Thyroid gland (tissue), 4 donors: ENCODE measurements at regions not wholly inside any gene's neighbourhood (a gene's known extent, or its start where the extent isn't known, plus 50 kb on each side); places are given as distances from the start of the nearest gene placed in this dataset.

Experiments used
- DNase-seq, 2 donors: peaks; one replicate each; pipeline ENCODE4 v3.0.0-alpha.2; 2019
- H3K27ac ChIP-seq, 3 donors: fragments of 200-600 bp; sonication (generic); 1 replicate in 2 of 3; 2 replicates in 1 of 3; pipeline ENCODE4 v1.5.1; 2016 to 2019; ENCODE audit warnings: mild to moderate bottlenecking in 1 of 3, moderate library complexity in 1 of 3
- H3K27me3 ChIP-seq: fragments of 200-600 bp; sonication (generic); one replicate; pipeline ENCODE4 v1.5.1; 2019
- H3K36me3 ChIP-seq, 2 donors: fragments of 200-600 bp; sonication (generic); one replicate each; pipeline ENCODE4 v1.5.1; 2016 to 2019
- H3K4me1 ChIP-seq, 2 donors: fragments of 200-600 bp; sonication (generic); one replicate each; pipeline ENCODE4 v1.5.1; 2017 to 2019
- H3K4me3 ChIP-seq, 3 donors: fragments of 200-600 bp; sonication (generic); replicated peaks in 1 of 3; 1 replicate in 2 of 3; 2 replicates in 1 of 3; pipeline ENCODE4 v1.5.1; 2016; ENCODE audit warnings: mild to moderate bottlenecking in 1 of 3
- H3K9me3 ChIP-seq: fragments of 200-600 bp; sonication (generic); one replicate; pipeline ENCODE4 v1.5.1; 2017
- CTCF ChIP-seq, 6 experiments: fragments of 200-600 bp in 3 of 6; fragments of 450-650 bp in 3 of 6; sonication (generic) in 3 of 6; IDR thresholded peaks; one replicate each; pipeline ENCODE4 v1.5.1; 2016 to 2019; ENCODE audit warnings: antibody characterized with exemption in 6 of 6, mild to moderate bottlenecking in 2 of 6, inconsistent platforms in 1 of 6, moderate library complexity in 1 of 6
- POLR2A ChIP-seq, 2 donors: fragments of 450-650 bp; IDR thresholded peaks; one replicate each; pipeline ENCODE4 v1.6.1; 2017; ENCODE audit warnings: antibody characterized with exemption in 2 of 2, mild to moderate bottlenecking in 2 of 2, moderate library complexity in 1 of 2
- WGBS, 2 donors: methylation state at CpG; one replicate each; pipeline ENCODE4 v1.1.5; 2017; 5-methylcytosine and 5-hydroxymethylcytosine counted together
- intact Hi-C: fragments of 100-400 bp; cut with DNase I; formaldehyde crosslinking; loops from one replicate; pipeline ENCODE4 v1.15.1; 2023

GRCh38 chr17:77322514-77323412 lies 182.0 kb downstream of the SEC14L1 start:
- intact Hi-C loops: no loop called here
- Histone ChIP-seq H3K27me3 (no peaks in the 10 kb centered on the region), H3K27ac (peak overlapping the region; percentile 99 to 100 (median 99)), H3K9me3 (no peaks in the 10 kb centered on the region), H3K36me3 (no peaks in the 10 kb centered on the region), H3K4me3 (peak overlapping the region in 1 of 3 donors; percentile 5), H3K4me1 (peaks cover 71 to 91% of the 10 kb centered on the region in 2 donors)
- WGBS, 2 donors: 39 to 40% methylated on average over 19 to 25 of the region's 32 CpGs
- peak; percentile 36 to 94 for TF ChIP-seq POLR2A (IDR thresholded peaks at IDR 0.05)
- no peak for TF ChIP-seq CTCF (IDR thresholded peaks at IDR 0.05)
- peak; percentile 96 to 97 for DNase-seq

DNA sequence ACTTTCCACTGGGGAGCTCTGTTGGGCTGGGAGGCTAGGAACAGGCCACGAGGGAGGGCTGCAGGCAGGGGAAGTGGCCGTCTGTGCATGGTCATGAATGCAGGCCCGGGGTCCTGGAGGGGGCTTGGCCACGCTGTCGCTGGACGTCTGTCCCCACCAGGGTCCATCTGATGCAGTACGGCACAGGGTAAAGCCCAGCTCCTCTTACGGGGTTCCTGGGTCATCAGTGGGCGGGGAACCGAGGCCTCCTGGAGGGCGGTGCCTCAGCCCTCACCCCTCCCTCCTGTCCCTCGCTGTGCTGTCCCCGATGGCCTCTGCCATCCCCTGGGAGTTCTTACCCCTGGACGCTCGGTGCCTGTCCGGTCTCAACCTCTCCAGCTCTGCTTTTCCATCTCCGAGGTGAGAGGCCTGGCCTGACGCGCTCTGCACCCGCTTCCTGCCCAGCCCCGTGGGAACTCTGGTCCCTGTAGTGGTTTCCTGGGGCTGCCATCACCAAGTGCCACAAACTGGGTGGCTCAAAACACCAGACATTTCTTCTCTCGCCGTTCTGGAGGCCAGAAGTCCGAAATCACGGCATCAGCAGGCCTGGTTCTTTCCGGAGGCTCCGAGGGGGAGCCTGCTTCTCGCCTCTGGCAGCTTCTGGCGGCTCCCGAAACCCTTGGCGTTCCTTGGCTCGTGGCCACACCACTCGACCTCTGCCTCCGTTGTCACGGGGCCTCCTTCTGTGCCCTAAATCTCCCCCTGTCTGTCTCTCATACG lies 182.8 kb downstream of the SEC14L1 start:
- TF ChIP-seq CTCF (IDR thresholded peaks at IDR 0.05): no peak
- peak in 1 of 2 donors; percentile 17 for TF ChIP-seq POLR2A (IDR thresholded peaks at IDR 0.05)
- WGBS, 2 donors: 21 to 39% methylated on average over 30 to 34 of the region's 36 CpGs
- Histone ChIP-seq H3K9me3 (no peaks in the 10 kb centered on the region), H3K27me3 (no peaks in the 10 kb centered on the region), H3K27ac (peak overlapping the region; percentile 99 to 100 (median 99)), H3K4me1 (peaks cover 66 to 89% of the 10 kb centered on the region in 2 donors), H3K4me3 (peak overlapping the region in 1 of 3 donors; percentile 5), H3K36me3 (no peaks in the 10 kb centered on the region)
- DNase-seq: peak; percentile 91 to 92
- intact Hi-C loops: no loop called here

- no peak overlapping the region for H3K4me3 ChIP-seq
- H3K36me3 ChIP-seq: no peaks in the 10 kb centered on the region
- WGBS, 2 donors: 86 to 96% methylated on average over 8 of the region's 8 CpGs
- H3K27ac ChIP-seq: peak overlapping the region; percentile 99 to 100 (median 99)
- peaks cover 60 to 82% of the 10 kb centered on the region in 2 donors for H3K4me1 ChIP-seq
- intact Hi-C loops: no loop called here
- no peaks in the 10 kb centered on the region for H3K9me3 ChIP-seq
- no peaks in the 10 kb centered on the region for H3K27me3 ChIP-seq
- TF ChIP-seq POLR2A (IDR thresholded peaks at IDR 0.05): no peak
- no peak for TF ChIP-seq CTCF (IDR thresholded peaks at IDR 0.05)
- peak in 1 of 2 donors; percentile 3 for DNase-seq
Observed at GRCh38 chr17:77324227-77324626, 183.5 kb downstream of the SEC14L1 start.

- WGBS, 2 donors: 62 to 63% methylated on average over 7 to 8 of the region's 8 CpGs
- Histone ChIP-seq H3K9me3 (no peaks in the 10 kb centered on the region), H3K36me3 (no peaks in the 10 kb centered on the region), H3K27me3 (no peaks in the 10 kb centered on the region), H3K4me1 (peaks cover 50 to 68% of the 10 kb centered on the region in 2 donors), H3K4me3 (no peak overlapping the region), H3K27ac (peak overlapping the region; percentile 70 to 100 (median 99))
- intact Hi-C loops: no loop called here
- no peak for TF ChIP-seq POLR2A (IDR thresholded peaks at IDR 0.05)
- no peak for TF ChIP-seq CTCF (IDR thresholded peaks at IDR 0.05)
- peak in 1 of 2 donors; percentile 13 for DNase-seq
Observed at GRCh38 chr17:77325577-77326075, 184.9 kb downstream of the SEC14L1 start.
